GM23338 (cell line): ENCODE measurements at regions not wholly inside any gene's neighbourhood (a gene's known extent, or its start where the extent isn't known, plus 50 kb on each side); places are given as distances from the start of the nearest gene placed in this dataset.

Experiments
- ATAC-seq: fragments of 200-7000 bp; cut with Tn5 transposase; 3 replicates; pipeline ENCODE4 v1.9.1; 2020
- DNase-seq: peaks from one replicate; pipeline ENCODE4 v3.0.0-alpha.2; 2015; ENCODE audit warnings: low spot score
- H2AFZ ChIP-seq: fragments of 200-600 bp; sonication (generic); 2 replicates; pipeline ENCODE4 v1.8.0; 2016; ENCODE audit warnings: antibody characterized with exemption, mild to moderate bottlenecking, moderate library complexity
- H3F3A ChIP-seq: fragments of 200-600 bp; sonication (generic); replicated peaks from 2 replicates; pipeline ENCODE4 v1.8.0; 2017; ENCODE audit warnings: antibody characterized with exemption, mixed run types, low read depth
- H3K27ac ChIP-seq: fragments of 200-600 bp; sonication (generic); 2 replicates; pipeline ENCODE4 v1.6.1; 2016; ENCODE audit warnings: low read depth
- H3K27me3 ChIP-seq: fragments of 200-600 bp; sonication (generic); 2 replicates; pipeline ENCODE4 v1.8.0; 2016; ENCODE audit warnings: mild to moderate bottlenecking, mixed run types, moderate library complexity; ENCODE audit not compliant: insufficient read depth
- H3K36me3 ChIP-seq: fragments of 200-600 bp; sonication (generic); 2 replicates; pipeline ENCODE4 v1.8.0; 2016; ENCODE audit warnings: mild to moderate bottlenecking; ENCODE audit not compliant: insufficient read depth
- H3K4me1 ChIP-seq: fragments of 200-600 bp; sonication (generic); 2 replicates; pipeline ENCODE4 v1.8.0; 2016; ENCODE audit warnings: mild to moderate bottlenecking, moderate library complexity; ENCODE audit not compliant: insufficient read depth
- H3K4me2 ChIP-seq: fragments of 200-600 bp; sonication (generic); 2 replicates; pipeline ENCODE4 v1.7.1; 2017; ENCODE audit warnings: mixed run types
- H3K4me3 ChIP-seq: fragments of 200-600 bp; sonication (generic); 2 replicates; pipeline ENCODE4 v1.6.1; 2016; ENCODE audit warnings: mixed run types
- H3K79me2 ChIP-seq: fragments of 200-600 bp; sonication (generic); replicated peaks from 2 replicates; pipeline ENCODE4 v1.8.0; 2017; ENCODE audit warnings: mild to moderate bottlenecking; ENCODE audit not compliant: insufficient read depth
- H3K9me2 ChIP-seq: fragments of 200-600 bp; sonication (generic); 2 replicates; pipeline ENCODE4 v1.8.0; 2017; ENCODE audit not compliant: insufficient read depth
- H4K20me1 ChIP-seq: fragments of 200-600 bp; sonication (generic); replicated peaks from 2 replicates; pipeline ENCODE4 v1.8.0; 2017; ENCODE audit warnings: mild to moderate bottlenecking; ENCODE audit not compliant: insufficient read depth
- H3K27ac Mint-ChIP-seq: 2 replicates; pipeline ENCODE4 v1.8.0; 2020; ENCODE audit warnings: inconsistent platforms, mild to moderate bottlenecking, moderate library complexity, mixed read lengths
- H3K27me3 Mint-ChIP-seq: 3 replicates; pipeline ENCODE4 v1.8.0; 2022; ENCODE audit warnings: low read depth, mild to moderate bottlenecking, moderate library complexity, mixed read lengths, inconsistent platforms; ENCODE audit not compliant: insufficient read depth, poor library complexity
- H3K36me3 Mint-ChIP-seq: 3 replicates; pipeline ENCODE4 v1.8.0; 2021; ENCODE audit warnings: low read depth, mild to moderate bottlenecking, inconsistent platforms, moderate library complexity, mixed read lengths
- H3K4me1 Mint-ChIP-seq: 3 replicates; pipeline ENCODE4 v1.8.0; 2020; ENCODE audit warnings: mild to moderate bottlenecking, inconsistent platforms, mixed read lengths
- H3K4me3 Mint-ChIP-seq: 3 replicates; pipeline ENCODE4 v1.8.0; 2021; ENCODE audit warnings: moderate library complexity, mild to moderate bottlenecking, inconsistent platforms, mixed read lengths
- H3K9me3 Mint-ChIP-seq: 3 replicates; pipeline ENCODE4 v1.8.0; 2020; ENCODE audit warnings: moderate library complexity, mild to moderate bottlenecking, inconsistent platforms, mixed read lengths
- CREB1 ChIP-seq: fragments of 250-450 bp; sonication (Bioruptor Pico); IDR thresholded peaks from 2 replicates; pipeline ENCODE4 v1.5.0; 2020; ENCODE audit warnings: low read depth, mild to moderate bottlenecking, moderate library complexity
- EZH2 ChIP-seq: fragments of 200-600 bp; sonication (generic); IDR thresholded peaks from one replicate; pipeline ENCODE4 v1.8.0; 2017; ENCODE audit warnings: antibody characterized with exemption, mild to moderate bottlenecking, low read depth; ENCODE audit not compliant: unreplicated experiment
- EZH2phosphoT487 ChIP-seq: fragments of 200-600 bp; sonication (generic); IDR thresholded peaks from one replicate; pipeline ENCODE4 v1.8.1; 2018; ENCODE audit warnings: antibody characterized with exemption; ENCODE audit not compliant: unreplicated experiment
- JUNB ChIP-seq: IDR thresholded peaks from one replicate; pipeline ENCODE4 v1.6.1; 2016; ENCODE audit warnings: antibody characterized with exemption; ENCODE audit not compliant: unreplicated experiment
- NANOG ChIP-seq: IDR thresholded peaks from 2 replicates; pipeline ENCODE4 v1.6.1; 2016; ENCODE audit warnings: antibody characterized with exemption, borderline replicate concordance
- POLR2AphosphoS5 ChIP-seq: IDR thresholded peaks from 2 replicates; pipeline ENCODE4 v1.6.1; 2016; ENCODE audit warnings: antibody characterized with exemption, low read depth
- STAT1 ChIP-seq: IDR thresholded peaks from one replicate; pipeline ENCODE4 v1.6.1; 2016; ENCODE audit warnings: antibody characterized with exemption; ENCODE audit not compliant: unreplicated experiment
- ZNF114 ChIP-seq: fragments of 250-450 bp; sonication (Bioruptor Pico); IDR thresholded peaks from 2 replicates; pipeline ENCODE4 v1.5.0; 2020; ENCODE audit warnings: mild to moderate bottlenecking, moderate library complexity
- ZNF331 ChIP-seq: fragments of 250-450 bp; sonication (Bioruptor Pico); IDR thresholded peaks from 2 replicates; pipeline ENCODE4 v1.5.0; 2020; ENCODE audit warnings: low read depth, mild to moderate bottlenecking, moderate library complexity
- TF ChIP-seq, protein P1 (sequence below): IDR thresholded peaks from 2 replicates; pipeline ENCODE4 v1.6.1; 2016; ENCODE audit warnings: antibody characterized with exemption
- TF ChIP-seq, protein P2 (sequence below): fragments of 250-450 bp; sonication (Bioruptor Pico); IDR thresholded peaks from 2 replicates; pipeline ENCODE4 v1.5.0; 2020; ENCODE audit warnings: mild to moderate bottlenecking, moderate library complexity
- TF ChIP-seq, protein P3 (sequence below), 2 experiments: fragments of 200-600 bp in 1 of 2; sonication (generic) in 1 of 2; conservative IDR thresholded peaks; 2 replicates each; pipeline versions ENCODE4 v1.5.1 to v1.6.1; 2016 to 2017; ENCODE audit warnings: antibody characterized with exemption in 2 of 2, low read depth in 2 of 2, mild to moderate bottlenecking in 2 of 2, moderate library complexity in 1 of 2
- TF ChIP-seq, protein P4 (sequence below): IDR thresholded peaks from one replicate; pipeline ENCODE4 v1.6.1; 2018; ENCODE audit warnings: antibody characterized with exemption; ENCODE audit not compliant: unreplicated experiment

DNA sequence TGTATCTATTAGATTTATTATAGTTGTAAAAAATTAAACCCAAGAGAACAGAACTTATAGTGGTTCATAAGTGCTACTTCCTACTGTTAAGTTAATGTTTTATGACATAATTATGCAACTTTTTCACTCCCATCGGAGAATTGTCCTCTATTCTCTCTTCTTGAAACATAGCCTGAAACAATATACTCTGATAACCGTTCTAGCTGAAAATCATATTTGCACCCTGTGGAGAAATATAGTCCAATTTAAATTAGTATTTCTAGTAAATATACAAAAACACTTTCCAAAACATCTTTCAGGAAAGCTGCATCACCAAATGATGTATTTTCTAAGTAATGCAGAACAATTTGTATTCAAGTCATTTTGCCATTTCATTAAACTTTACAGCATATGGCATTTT, 586.4 kb downstream of the PRR32 start:
- H3F3A ChIP-seq = no peaks in the 10 kb centered on the region
- Mint-ChIP-seq H3K9me3 (no peaks in the 10 kb centered on the region), H3K4me1 (no peaks in the 10 kb centered on the region), H3K36me3 (no peaks in the 10 kb centered on the region), H3K27ac (no peak overlapping the region), H3K4me3 (no peak overlapping the region), H3K27me3 (no peaks in the 10 kb centered on the region)
- H3K27me3 ChIP-seq = no peaks in the 10 kb centered on the region
- no peak for TF ChIP-seq NANOG
- TF ChIP-seq ZNF114 = no peak
- TF ChIP-seq, protein P1, sequence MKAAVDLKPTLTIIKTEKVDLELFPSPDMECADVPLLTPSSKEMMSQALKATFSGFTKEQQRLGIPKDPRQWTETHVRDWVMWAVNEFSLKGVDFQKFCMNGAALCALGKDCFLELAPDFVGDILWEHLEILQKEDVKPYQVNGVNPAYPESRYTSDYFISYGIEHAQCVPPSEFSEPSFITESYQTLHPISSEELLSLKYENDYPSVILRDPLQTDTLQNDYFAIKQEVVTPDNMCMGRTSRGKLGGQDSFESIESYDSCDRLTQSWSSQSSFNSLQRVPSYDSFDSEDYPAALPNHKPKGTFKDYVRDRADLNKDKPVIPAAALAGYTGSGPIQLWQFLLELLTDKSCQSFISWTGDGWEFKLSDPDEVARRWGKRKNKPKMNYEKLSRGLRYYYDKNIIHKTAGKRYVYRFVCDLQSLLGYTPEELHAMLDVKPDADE = no peak
- TF ChIP-seq, protein P2, sequence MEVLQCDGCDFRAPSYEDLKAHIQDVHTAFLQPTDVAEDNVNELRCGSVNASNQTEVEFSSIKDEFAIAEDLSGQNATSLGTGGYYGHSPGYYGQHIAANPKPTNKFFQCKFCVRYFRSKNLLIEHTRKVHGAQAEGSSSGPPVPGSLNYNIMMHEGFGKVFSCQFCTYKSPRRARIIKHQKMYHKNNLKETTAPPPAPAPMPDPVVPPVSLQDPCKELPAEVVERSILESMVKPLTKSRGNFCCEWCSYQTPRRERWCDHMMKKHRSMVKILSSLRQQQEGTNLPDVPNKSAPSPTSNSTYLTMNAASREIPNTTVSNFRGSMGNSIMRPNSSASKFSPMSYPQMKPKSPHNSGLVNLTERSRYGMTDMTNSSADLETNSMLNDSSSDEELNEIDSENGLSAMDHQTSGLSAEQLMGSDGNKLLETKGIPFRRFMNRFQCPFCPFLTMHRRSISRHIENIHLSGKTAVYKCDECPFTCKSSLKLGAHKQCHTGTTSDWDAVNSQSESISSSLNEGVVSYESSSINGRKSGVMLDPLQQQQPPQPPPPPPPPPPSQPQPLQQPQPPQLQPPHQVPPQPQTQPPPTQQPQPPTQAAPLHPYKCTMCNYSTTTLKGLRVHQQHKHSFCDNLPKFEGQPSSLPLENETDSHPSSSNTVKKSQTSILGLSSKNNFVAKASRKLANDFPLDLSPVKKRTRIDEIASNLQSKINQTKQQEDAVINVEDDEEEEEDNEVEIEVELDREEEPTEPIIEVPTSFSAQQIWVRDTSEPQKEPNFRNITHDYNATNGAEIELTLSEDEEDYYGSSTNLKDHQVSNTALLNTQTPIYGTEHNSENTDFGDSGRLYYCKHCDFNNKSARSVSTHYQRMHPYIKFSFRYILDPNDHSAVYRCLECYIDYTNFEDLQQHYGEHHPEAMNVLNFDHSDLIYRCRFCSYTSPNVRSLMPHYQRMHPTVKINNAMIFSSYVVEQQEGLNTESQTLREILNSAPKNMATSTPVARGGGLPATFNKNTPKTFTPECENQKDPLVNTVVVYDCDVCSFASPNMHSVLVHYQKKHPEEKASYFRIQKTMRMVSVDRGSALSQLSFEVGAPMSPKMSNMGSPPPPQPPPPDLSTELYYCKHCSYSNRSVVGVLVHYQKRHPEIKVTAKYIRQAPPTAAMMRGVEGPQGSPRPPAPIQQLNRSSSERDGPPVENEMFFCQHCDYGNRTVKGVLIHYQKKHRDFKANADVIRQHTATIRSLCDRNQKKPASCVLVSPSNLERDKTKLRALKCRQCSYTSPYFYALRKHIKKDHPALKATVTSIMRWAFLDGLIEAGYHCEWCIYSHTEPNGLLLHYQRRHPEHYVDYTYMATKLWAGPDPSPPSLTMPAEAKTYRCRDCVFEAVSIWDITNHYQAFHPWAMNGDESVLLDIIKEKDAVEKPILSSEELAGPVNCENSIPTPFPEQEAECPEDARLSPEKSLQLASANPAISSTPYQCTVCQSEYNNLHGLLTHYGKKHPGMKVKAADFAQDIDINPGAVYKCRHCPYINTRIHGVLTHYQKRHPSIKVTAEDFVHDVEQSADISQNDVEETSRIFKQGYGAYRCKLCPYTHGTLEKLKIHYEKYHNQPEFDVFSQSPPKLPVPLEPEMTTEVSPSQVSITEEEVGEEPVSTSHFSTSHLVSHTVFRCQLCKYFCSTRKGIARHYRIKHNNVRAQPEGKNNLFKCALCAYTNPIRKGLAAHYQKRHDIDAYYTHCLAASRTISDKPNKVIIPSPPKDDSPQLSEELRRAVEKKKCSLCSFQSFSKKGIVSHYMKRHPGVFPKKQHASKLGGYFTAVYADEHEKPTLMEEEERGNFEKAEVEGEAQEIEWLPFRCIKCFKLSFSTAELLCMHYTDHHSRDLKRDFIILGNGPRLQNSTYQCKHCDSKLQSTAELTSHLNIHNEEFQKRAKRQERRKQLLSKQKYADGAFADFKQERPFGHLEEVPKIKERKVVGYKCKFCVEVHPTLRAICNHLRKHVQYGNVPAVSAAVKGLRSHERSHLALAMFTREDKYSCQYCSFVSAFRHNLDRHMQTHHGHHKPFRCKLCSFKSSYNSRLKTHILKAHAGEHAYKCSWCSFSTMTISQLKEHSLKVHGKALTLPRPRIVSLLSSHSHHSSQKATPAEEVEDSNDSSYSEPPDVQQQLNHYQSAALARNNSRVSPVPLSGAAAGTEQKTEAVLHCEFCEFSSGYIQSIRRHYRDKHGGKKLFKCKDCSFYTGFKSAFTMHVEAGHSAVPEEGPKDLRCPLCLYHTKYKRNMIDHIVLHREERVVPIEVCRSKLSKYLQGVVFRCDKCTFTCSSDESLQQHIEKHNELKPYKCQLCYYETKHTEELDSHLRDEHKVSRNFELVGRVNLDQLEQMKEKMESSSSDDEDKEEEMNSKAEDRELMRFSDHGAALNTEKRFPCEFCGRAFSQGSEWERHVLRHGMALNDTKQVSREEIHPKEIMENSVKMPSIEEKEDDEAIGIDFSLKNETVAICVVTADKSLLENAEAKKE (CRISPR knock-in tag) = no peak
- no peak for TF ChIP-seq ZNF331 (CRISPR knock-in tag)
- TF ChIP-seq, protein P3, sequence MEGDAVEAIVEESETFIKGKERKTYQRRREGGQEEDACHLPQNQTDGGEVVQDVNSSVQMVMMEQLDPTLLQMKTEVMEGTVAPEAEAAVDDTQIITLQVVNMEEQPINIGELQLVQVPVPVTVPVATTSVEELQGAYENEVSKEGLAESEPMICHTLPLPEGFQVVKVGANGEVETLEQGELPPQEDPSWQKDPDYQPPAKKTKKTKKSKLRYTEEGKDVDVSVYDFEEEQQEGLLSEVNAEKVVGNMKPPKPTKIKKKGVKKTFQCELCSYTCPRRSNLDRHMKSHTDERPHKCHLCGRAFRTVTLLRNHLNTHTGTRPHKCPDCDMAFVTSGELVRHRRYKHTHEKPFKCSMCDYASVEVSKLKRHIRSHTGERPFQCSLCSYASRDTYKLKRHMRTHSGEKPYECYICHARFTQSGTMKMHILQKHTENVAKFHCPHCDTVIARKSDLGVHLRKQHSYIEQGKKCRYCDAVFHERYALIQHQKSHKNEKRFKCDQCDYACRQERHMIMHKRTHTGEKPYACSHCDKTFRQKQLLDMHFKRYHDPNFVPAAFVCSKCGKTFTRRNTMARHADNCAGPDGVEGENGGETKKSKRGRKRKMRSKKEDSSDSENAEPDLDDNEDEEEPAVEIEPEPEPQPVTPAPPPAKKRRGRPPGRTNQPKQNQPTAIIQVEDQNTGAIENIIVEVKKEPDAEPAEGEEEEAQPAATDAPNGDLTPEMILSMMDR (conservative IDR thresholded peaks at IDR 0.05; ENCODE audit: low read depth in 2 of 2) = no peak
- no peak for TF ChIP-seq CREB1 (CRISPR knock-in tag)
- TF ChIP-seq POLR2AphosphoS5 = no peak
- no peak for TF ChIP-seq EZH2phosphoT487
- TF ChIP-seq STAT1 = no peak
- TF ChIP-seq JUNB = no peak
- TF ChIP-seq EZH2 = no peak
- TF ChIP-seq, protein P4, sequence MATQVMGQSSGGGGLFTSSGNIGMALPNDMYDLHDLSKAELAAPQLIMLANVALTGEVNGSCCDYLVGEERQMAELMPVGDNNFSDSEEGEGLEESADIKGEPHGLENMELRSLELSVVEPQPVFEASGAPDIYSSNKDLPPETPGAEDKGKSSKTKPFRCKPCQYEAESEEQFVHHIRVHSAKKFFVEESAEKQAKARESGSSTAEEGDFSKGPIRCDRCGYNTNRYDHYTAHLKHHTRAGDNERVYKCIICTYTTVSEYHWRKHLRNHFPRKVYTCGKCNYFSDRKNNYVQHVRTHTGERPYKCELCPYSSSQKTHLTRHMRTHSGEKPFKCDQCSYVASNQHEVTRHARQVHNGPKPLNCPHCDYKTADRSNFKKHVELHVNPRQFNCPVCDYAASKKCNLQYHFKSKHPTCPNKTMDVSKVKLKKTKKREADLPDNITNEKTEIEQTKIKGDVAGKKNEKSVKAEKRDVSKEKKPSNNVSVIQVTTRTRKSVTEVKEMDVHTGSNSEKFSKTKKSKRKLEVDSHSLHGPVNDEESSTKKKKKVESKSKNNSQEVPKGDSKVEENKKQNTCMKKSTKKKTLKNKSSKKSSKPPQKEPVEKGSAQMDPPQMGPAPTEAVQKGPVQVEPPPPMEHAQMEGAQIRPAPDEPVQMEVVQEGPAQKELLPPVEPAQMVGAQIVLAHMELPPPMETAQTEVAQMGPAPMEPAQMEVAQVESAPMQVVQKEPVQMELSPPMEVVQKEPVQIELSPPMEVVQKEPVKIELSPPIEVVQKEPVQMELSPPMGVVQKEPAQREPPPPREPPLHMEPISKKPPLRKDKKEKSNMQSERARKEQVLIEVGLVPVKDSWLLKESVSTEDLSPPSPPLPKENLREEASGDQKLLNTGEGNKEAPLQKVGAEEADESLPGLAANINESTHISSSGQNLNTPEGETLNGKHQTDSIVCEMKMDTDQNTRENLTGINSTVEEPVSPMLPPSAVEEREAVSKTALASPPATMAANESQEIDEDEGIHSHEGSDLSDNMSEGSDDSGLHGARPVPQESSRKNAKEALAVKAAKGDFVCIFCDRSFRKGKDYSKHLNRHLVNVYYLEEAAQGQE = no peak
- no peaks in the 10 kb centered on the region for H3K9me2 ChIP-seq
- ATAC-seq = no peak
- H2AFZ ChIP-seq = no peak overlapping the region
- no peak overlapping the region for H3K27ac ChIP-seq
- DNase-seq = no peak
- H3K36me3 ChIP-seq = no peaks in the 10 kb centered on the region
- no peaks in the 10 kb centered on the region for H3K79me2 ChIP-seq
- H4K20me1 ChIP-seq = no peaks in the 10 kb centered on the region
- no peak overlapping the region for H3K4me3 ChIP-seq
- no peak overlapping the region for H3K4me2 ChIP-seq
- no peaks in the 10 kb centered on the region for H3K4me1 ChIP-seq
